ENCODE measurements at regions not wholly inside any gene's neighbourhood (a gene's known extent, or its start where the extent isn't known, plus 50 kb on each side); places are given as distances from the start of the nearest gene placed in this dataset.

DNA sequence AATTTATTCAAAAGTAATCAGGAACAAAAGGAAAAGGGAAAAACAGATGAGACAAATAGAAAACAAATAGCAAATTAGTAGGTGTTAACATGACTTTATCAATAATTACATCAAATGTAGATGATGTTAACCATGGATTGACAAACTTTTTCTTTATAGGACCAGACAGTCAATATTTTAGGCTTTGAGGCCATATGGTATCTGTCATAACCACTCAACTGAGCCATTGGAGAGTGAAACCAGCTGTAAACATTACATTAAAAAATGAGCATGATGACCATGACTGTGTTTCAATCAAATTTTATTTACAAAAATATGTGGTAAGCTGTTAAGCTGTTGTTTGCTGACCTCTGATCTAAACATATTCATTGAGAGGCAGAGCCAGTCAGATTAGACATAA is 118.5 kb upstream of the NWD2 start:
- TF ChIP-seq, protein P1, sequence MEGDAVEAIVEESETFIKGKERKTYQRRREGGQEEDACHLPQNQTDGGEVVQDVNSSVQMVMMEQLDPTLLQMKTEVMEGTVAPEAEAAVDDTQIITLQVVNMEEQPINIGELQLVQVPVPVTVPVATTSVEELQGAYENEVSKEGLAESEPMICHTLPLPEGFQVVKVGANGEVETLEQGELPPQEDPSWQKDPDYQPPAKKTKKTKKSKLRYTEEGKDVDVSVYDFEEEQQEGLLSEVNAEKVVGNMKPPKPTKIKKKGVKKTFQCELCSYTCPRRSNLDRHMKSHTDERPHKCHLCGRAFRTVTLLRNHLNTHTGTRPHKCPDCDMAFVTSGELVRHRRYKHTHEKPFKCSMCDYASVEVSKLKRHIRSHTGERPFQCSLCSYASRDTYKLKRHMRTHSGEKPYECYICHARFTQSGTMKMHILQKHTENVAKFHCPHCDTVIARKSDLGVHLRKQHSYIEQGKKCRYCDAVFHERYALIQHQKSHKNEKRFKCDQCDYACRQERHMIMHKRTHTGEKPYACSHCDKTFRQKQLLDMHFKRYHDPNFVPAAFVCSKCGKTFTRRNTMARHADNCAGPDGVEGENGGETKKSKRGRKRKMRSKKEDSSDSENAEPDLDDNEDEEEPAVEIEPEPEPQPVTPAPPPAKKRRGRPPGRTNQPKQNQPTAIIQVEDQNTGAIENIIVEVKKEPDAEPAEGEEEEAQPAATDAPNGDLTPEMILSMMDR (IDR thresholded peaks at IDR 0.05; ENCODE audit: poor library complexity, severe bottlenecking): no peak
- no peak for TF ChIP-seq POLR2AphosphoS5 (IDR thresholded peaks at IDR 0.05)

Data from neural cell (in vitro differentiated cells).